ENCODE measurements at regions not wholly inside any gene's neighbourhood (a gene's known extent, or its start where the extent isn't known, plus 50 kb on each side); places are given as distances from the start of the nearest gene placed in this dataset.

DNA sequence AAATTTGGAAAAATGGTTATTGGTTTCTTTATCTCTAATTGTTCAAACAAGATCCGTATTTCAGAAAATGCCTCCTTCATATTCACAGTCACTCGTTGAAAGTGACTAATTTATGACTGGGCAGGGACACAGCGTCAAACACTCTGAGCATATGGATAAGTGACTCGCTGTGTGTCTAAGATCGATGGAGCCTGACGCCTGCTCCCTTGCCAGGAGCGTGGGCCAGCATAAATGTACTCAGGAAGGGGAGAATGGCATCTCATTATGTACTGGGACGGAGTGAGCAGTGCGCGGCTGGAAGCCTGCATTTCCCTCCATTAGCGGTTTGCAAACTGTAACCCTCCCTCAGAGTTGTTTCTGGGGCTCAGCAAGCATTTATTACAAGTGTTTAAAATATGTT, 79.8 kb upstream of the CAST start:
- TF ChIP-seq POLR2AphosphoS5 (IDR thresholded peaks at IDR 0.05; ENCODE audit: low read depth, low read length) (no peak), NFIC (IDR thresholded peaks at IDR 0.05; ENCODE audit: borderline replicate concordance) (no peak), YY1 (IDR thresholded peaks at IDR 0.05; ENCODE audit: low read depth) (no peak), GATA2 (CRISPR knock-in tag; IDR thresholded peaks at IDR 0.05) (no peak), TAF1 (IDR thresholded peaks at IDR 0.05; ENCODE audit: borderline replicate concordance, low read depth, low read length) (no peak), EP300 (IDR thresholded peaks at IDR 0.05; ENCODE audit: borderline replicate concordance in 1 of 2, low read depth in 1 of 2, low read length in 1 of 2) (no peak), SIN3A (IDR thresholded peaks at IDR 0.05; ENCODE audit: borderline replicate concordance, low read depth, low read length) (no peak), GABPA (IDR thresholded peaks at IDR 0.05; ENCODE audit: low read depth) (no peak)
- TF ChIP-seq, protein P1, sequence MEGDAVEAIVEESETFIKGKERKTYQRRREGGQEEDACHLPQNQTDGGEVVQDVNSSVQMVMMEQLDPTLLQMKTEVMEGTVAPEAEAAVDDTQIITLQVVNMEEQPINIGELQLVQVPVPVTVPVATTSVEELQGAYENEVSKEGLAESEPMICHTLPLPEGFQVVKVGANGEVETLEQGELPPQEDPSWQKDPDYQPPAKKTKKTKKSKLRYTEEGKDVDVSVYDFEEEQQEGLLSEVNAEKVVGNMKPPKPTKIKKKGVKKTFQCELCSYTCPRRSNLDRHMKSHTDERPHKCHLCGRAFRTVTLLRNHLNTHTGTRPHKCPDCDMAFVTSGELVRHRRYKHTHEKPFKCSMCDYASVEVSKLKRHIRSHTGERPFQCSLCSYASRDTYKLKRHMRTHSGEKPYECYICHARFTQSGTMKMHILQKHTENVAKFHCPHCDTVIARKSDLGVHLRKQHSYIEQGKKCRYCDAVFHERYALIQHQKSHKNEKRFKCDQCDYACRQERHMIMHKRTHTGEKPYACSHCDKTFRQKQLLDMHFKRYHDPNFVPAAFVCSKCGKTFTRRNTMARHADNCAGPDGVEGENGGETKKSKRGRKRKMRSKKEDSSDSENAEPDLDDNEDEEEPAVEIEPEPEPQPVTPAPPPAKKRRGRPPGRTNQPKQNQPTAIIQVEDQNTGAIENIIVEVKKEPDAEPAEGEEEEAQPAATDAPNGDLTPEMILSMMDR (IDR thresholded peaks at IDR 0.05), result no peak
- TF ChIP-seq, protein P2, sequence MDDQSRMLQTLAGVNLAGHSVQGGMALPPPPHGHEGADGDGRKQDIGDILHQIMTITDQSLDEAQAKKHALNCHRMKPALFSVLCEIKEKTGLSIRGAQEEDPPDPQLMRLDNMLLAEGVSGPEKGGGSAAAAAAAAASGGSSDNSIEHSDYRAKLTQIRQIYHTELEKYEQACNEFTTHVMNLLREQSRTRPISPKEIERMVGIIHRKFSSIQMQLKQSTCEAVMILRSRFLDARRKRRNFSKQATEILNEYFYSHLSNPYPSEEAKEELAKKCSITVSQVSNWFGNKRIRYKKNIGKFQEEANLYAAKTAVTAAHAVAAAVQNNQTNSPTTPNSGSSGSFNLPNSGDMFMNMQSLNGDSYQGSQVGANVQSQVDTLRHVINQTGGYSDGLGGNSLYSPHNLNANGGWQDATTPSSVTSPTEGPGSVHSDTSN (IDR thresholded peaks at IDR 0.05), result peak; percentile 55
- TF ChIP-seq, protein P3, sequence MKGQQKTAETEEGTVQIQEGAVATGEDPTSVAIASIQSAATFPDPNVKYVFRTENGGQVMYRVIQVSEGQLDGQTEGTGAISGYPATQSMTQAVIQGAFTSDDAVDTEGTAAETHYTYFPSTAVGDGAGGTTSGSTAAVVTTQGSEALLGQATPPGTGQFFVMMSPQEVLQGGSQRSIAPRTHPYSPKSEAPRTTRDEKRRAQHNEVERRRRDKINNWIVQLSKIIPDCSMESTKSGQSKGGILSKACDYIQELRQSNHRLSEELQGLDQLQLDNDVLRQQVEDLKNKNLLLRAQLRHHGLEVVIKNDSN (IDR thresholded peaks at IDR 0.05; ENCODE audit: borderline replicate concordance, low read depth), result no peak
